GM23338 (cell line): ENCODE measurements at regions not wholly inside any gene's neighbourhood (a gene's known extent, or its start where the extent isn't known, plus 50 kb on each side); places are given as distances from the start of the nearest gene placed in this dataset.

Experiments
- CREB1 ChIP-seq: fragments of 250-450 bp; sonication (Bioruptor Pico); IDR thresholded peaks from 2 replicates; pipeline ENCODE4 v1.5.0; 2020; ENCODE audit warnings: low read depth, mild to moderate bottlenecking, moderate library complexity
- EZH2 ChIP-seq: fragments of 200-600 bp; sonication (generic); IDR thresholded peaks from one replicate; pipeline ENCODE4 v1.8.0; 2017; ENCODE audit warnings: antibody characterized with exemption, mild to moderate bottlenecking, low read depth; ENCODE audit not compliant: unreplicated experiment
- JUNB ChIP-seq: IDR thresholded peaks from one replicate; pipeline ENCODE4 v1.6.1; 2016; ENCODE audit warnings: antibody characterized with exemption; ENCODE audit not compliant: unreplicated experiment
- POLR2AphosphoS5 ChIP-seq: IDR thresholded peaks from 2 replicates; pipeline ENCODE4 v1.6.1; 2016; ENCODE audit warnings: antibody characterized with exemption, low read depth
- TF ChIP-seq, protein P1 (sequence below), 2 experiments: fragments of 200-600 bp in 1 of 2; sonication (generic) in 1 of 2; conservative IDR thresholded peaks; 2 replicates each; pipeline versions ENCODE4 v1.5.1 to v1.6.1; 2016 to 2017; ENCODE audit warnings: antibody characterized with exemption in 2 of 2, low read depth in 2 of 2, mild to moderate bottlenecking in 2 of 2, moderate library complexity in 1 of 2
- TF ChIP-seq, protein P2 (sequence below): IDR thresholded peaks from one replicate; pipeline ENCODE4 v1.6.1; 2018; ENCODE audit warnings: antibody characterized with exemption; ENCODE audit not compliant: unreplicated experiment

DNA sequence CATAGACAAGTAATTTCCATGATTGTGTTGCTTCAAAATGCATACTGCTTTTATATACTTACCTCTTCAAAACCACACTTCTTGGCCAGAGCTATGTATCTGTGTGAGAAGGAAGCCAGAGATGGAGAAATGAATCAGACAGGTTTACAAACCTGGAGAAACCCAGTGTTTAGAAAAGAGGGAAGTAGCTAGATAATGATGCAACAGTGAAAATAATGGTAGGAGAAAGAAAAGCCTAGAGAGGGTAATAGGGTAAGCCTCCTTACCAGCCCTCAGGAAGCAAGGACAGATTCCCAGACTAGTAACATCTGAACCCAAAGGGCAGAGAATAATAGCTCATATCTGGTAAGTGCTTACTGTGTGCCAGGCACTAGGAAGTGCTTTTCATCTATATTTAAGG, 250.3 kb upstream of the CDH11 start:
- TF ChIP-seq JUNB (no peak), POLR2AphosphoS5 (no peak), EZH2 (no peak), CREB1 (CRISPR knock-in tag) (no peak)
- TF ChIP-seq, protein P1, sequence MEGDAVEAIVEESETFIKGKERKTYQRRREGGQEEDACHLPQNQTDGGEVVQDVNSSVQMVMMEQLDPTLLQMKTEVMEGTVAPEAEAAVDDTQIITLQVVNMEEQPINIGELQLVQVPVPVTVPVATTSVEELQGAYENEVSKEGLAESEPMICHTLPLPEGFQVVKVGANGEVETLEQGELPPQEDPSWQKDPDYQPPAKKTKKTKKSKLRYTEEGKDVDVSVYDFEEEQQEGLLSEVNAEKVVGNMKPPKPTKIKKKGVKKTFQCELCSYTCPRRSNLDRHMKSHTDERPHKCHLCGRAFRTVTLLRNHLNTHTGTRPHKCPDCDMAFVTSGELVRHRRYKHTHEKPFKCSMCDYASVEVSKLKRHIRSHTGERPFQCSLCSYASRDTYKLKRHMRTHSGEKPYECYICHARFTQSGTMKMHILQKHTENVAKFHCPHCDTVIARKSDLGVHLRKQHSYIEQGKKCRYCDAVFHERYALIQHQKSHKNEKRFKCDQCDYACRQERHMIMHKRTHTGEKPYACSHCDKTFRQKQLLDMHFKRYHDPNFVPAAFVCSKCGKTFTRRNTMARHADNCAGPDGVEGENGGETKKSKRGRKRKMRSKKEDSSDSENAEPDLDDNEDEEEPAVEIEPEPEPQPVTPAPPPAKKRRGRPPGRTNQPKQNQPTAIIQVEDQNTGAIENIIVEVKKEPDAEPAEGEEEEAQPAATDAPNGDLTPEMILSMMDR (conservative IDR thresholded peaks at IDR 0.05; ENCODE audit: low read depth in 2 of 2) = no peak
- TF ChIP-seq, protein P2, sequence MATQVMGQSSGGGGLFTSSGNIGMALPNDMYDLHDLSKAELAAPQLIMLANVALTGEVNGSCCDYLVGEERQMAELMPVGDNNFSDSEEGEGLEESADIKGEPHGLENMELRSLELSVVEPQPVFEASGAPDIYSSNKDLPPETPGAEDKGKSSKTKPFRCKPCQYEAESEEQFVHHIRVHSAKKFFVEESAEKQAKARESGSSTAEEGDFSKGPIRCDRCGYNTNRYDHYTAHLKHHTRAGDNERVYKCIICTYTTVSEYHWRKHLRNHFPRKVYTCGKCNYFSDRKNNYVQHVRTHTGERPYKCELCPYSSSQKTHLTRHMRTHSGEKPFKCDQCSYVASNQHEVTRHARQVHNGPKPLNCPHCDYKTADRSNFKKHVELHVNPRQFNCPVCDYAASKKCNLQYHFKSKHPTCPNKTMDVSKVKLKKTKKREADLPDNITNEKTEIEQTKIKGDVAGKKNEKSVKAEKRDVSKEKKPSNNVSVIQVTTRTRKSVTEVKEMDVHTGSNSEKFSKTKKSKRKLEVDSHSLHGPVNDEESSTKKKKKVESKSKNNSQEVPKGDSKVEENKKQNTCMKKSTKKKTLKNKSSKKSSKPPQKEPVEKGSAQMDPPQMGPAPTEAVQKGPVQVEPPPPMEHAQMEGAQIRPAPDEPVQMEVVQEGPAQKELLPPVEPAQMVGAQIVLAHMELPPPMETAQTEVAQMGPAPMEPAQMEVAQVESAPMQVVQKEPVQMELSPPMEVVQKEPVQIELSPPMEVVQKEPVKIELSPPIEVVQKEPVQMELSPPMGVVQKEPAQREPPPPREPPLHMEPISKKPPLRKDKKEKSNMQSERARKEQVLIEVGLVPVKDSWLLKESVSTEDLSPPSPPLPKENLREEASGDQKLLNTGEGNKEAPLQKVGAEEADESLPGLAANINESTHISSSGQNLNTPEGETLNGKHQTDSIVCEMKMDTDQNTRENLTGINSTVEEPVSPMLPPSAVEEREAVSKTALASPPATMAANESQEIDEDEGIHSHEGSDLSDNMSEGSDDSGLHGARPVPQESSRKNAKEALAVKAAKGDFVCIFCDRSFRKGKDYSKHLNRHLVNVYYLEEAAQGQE = no peak
